ENCODE measurements at regions not wholly inside any gene's neighbourhood (a gene's known extent, or its start where the extent isn't known, plus 50 kb on each side); places are given as distances from the start of the nearest gene placed in this dataset.

DNA sequence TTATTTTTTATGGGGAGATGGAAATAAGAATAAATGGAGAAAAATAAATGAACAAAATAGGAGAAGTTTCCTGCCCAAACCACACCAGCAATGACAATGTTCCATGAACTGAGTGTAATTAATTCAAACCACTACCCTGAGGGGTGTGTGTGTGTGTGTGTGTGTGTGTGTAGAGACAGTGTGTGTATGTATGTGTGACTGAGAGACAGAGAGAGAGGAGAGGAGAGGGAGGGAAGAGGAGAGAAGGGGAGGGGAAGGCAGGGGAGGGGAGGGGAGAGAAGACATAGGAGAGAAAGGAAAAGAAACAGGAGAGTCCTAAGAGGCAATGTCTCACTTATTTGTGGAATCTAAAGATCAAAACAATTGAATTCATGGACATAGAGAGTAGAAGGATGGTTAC lies 65.0 kb upstream of the POU2AF1 start:
- no peak for DNase-seq

DNA sequence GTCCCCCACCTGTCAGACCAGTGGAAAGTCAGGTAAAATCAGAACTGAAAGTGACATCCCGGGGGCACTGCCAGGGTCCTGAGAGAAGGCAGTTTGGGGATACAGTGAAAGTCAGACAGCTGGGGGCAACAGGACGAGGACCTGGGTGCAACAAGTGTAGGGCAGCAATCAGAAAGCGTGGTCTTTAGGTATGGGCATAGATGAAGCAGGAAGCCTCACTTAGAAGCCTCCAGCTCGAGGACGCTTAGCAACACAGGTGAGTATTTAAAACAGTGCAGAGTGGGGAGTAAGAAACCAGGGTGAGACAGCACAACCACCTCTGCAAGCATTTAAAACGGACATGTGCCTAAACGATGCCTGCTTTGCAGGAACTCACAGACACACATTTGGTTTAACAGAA lies 64.6 kb upstream of the POU2AF1 start:
- DNase-seq, result no peak

DNA sequence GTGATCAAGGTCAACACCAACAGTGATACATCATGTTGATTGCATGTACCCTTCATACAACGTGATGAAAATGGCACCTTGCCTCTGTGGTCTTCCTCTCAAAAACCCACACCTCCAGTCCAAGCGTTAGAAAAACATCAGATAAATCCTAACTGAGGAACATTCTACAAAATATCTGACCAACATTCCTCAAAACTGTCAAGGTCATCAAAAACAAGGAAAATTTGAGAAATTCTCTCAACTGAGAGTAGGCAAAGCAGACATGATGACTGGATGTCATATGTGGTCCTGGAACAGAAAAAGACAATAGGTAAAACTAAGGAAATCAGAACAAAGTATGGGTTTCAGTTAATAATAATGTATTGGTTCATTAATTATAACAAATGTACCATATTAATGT lies 64.0 kb upstream of the POU2AF1 start:
- DNase-seq, result no peak

DNA sequence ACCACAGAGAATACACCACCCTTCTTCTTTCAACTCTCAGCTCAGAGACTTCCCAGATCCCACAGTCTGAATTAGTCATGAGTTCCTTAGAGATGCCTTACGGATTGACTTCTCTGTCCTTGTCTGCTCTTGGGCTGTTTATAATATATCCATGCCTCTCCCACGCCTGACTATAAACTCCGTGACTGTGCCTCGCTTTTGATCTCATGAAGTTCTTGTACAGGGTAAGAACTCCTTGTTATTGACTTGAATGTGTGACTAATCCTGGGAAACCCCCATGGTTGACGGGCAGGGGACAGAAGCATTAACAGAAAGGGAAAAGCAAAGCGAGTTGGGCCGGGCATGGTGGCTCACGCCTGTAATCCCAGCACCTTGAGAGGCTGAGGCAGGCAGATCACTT lies 62.4 kb upstream of the POU2AF1 start:
- DNase-seq, result no peak

DNA sequence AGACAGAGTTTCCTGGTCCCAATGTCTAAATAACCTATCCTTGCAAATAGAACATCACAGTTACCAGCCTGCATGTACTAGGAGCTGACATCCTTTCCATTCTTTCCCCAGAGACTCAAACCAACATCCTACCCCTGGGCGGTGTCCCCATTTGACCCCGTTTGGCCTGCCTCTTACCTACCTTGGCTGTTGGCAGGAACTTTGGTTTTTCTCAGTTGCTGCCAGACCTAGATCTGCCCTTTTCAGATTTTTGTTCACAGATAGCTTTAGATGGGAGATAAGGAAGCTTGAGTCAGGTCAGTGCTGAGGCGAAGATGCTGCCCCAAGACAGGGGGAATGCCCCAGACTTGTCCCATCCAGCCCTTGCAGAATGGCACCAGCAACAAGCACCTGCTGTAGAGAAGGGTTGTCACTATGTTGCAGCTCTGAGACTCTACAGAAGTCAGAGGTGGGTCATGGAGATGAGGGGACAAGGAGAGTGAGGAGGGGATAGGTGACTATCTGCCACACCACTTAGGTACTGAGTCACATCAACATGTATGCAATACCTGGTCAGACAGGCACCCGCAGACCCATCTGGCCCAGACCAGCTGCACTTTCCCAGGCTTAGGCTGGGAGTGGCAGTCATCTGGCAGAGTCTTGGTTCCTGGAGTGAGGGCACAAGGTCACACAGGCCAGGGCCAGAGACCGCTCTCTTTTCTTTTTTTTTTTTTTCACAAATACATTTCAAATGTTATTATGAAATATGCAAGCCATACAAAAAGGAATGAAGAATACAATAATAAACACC lies 61.5 kb upstream of the POU2AF1 start:
- DNase-seq, result no peak

DNA sequence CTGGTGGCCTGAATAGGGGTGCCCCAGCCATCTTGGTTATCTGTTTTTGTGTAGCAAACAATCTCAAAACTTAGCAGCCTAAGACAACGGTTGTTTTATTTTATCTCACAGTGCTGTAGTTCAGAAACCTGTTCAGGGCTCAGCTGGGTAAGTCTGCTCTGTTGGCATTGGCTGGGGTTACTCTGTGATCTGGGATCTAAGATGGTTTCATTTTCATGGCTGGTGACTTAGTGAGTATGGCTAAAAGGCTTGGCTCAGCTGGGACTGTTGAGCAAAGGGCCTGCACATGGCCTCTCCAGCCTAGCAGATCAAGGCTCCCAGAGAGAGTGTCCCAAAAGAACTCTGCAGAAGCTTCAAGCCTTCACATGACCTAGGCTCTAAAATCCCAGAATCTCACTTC lies 60.8 kb upstream of the POU2AF1 start:
- no peak for DNase-seq

DNA sequence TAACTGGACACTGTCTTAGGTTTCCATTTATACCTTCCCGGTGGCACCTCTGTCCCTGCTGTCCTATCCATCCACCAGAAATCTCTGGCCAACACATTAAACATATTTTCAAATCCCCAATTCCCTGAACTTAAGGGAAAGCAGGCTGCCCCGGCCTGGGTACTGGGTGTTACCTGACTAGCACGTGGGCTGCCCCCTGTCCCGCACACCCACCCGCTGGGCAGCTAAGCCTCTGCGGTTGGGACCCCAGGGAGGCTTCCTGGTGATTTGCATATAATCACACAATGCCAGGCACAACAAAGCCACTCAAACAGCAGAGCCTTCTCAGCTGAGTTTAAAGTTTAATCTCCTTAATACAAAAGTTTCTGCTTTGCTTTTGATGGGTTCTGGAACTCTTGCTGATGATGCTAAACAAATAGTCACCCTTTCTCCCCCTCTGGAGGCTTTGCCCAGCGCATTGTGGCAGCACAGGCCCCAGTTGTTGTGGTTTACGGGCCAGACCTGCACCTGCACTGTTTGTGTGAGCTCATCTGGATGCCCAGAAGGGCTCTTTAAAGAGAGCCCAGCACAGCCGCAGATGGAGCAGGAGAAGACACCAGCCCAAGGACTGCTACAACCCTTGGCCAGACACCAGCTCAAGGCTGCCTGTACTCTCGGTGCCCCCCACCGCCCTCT lies 59.9 kb upstream of the POU2AF1 start:
- DNase-seq, result no peak

DNA sequence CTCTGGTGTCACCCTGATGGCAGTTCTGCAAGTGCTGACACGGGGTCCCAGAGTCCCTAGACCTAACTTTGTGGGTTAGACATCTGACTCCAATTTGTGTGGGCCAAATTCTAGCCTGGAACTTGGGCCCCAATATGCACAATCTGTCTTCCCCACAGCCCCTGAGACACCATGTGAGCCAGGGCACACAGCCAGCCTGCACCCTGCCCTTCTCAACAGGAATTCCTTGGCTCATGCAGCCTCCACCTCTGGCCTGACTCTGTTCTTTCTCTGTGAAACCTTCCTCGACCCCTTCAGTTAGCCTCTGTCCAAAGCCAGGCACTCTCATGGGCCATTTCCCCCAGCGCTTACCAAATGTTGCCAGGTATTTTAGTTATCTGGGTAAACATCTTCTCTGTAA lies 59.1 kb upstream of the POU2AF1 start:
- no peak for DNase-seq

DNA sequence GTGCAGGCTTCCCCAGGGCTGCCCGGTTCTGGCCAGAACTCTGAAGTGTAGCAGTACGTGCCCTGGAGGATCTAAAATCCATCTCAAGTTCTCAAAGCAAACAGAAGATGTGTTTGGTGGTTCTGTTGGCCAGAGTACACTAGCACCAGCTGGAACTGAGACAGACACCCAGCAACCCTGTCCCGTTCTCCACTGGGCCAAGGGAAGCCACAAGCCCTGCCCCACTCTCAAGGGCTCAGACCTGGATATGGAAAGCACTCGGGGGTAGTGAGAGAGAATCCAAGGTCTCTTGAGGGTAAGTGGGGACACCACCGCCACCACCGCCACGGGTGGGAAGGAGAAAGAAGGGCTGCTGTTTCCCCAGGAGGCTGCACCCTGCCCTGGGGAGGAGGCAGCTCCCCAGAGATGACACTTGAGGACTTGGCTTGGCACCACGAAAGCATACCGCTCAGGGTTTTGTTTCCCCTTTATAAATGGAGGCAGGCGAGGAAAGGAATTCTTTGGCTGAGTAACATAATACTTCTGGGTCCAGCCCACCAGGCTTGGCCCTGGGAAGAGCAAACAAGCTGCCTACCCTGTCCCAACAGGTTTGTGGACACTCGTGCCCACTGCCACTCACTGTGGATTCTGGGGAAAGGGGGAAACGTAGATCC lies 56.1 kb upstream of the POU2AF1 start:
- no peak for DNase-seq

DNA sequence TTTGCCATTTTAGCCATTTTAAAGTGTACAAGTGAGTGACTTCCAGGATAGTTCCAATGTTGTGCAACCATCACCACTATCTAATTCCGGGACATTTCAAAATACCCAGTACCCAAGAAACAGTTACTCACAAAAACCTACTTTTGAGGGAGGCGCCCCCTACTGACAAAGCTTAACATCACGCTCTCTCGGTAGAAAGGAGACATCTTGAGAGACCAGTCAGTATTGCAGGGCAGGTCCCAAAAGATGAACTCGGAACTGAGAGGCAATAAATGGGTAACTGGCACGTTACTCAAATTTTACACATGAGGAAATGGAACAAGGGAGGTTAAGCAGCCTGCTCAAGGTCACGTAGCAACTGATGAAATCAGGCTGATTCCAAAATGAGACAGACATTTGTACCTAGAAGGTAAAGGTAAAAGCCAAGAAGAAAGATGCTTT lies 50.0 kb upstream of the POU2AF1 start:
- peak; percentile 46 to 67 for DNase-seq

Data from activated CD4-positive, alpha-beta T cell treated with anti-CD3 and anti-CD28 coated beads for 4 hours (primary cell).